ENCODE measurements at regions not wholly inside any gene's neighbourhood (a gene's known extent, or its start where the extent isn't known, plus 50 kb on each side); places are given as distances from the start of the nearest gene placed in this dataset.

GRCh38 chr14:54332490-54332889, 64.3 kb upstream of the CDKN3 start (continued):
- no peak for TF ChIP-seq SMC3 (IDR thresholded peaks at IDR 0.05; ENCODE audit: low read depth, low read length)
- no peak for TF ChIP-seq GATA2 (CRISPR knock-in tag; IDR thresholded peaks at IDR 0.05)
- TF ChIP-seq, protein P1, sequence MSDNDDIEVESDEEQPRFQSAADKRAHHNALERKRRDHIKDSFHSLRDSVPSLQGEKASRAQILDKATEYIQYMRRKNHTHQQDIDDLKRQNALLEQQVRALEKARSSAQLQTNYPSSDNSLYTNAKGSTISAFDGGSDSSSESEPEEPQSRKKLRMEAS (IDR thresholded peaks at IDR 0.05; ENCODE audit: low read depth) = no peak

GRCh38 chr14:54333511-54333910, 63.3 kb upstream of the CDKN3 start:
- Histone ChIP-seq H3K27me3 (ENCODE audit: insufficient read depth) (no peaks in the 10 kb centered on the region; the same call in 1 of the 2 replicates), H4K20me1 (ENCODE audit: insufficient read depth) (no peaks in the 10 kb centered on the region), H3K9ac (no peak overlapping the region), H3K9me2 (no peaks in the 10 kb centered on the region), H3K4me2 (no peak overlapping the region), H3K36me3 (replicated peaks in 1 of 2; ENCODE audit: control insufficient read depth in 1 of 2, insufficient read depth in 2 of 2, low read length in 1 of 2) (no peaks in the 10 kb centered on the region), H3K27ac (ENCODE audit: low read depth in 2 of 2, low read length in 1 of 2) (no peak overlapping the region), H3F3A (replicated peaks; ENCODE audit: insufficient read depth) (no peaks in the 10 kb centered on the region), H2AFZ (ENCODE audit: low read depth) (no peak overlapping the region), H3K4me3 (ENCODE audit: low read depth in 2 of 2, low read length in 1 of 2) (no peak overlapping the region), H3K4me1 (ENCODE audit: control insufficient read depth in 1 of 2, insufficient read depth in 2 of 2, low read depth in 1 of 2, low read length in 1 of 2) (no peaks in the 10 kb centered on the region), H3K9me3 (no peaks in the 10 kb centered on the region), H3K79me2 (ENCODE audit: insufficient read depth) (no peaks in the 10 kb centered on the region)
- CTCF ChIA-PET = interaction anchor here (2.5 kb wide), 1 partner anchor 14 kb away, joined by 9 read pairs; no protein-coding TSS in a partner anchor
- 61% methylated on average over 4 of the region's 4 CpGs for WGBS (ENCODE audit: low lambda C conversion rate)
- POLR2A ChIA-PET = no interaction called here
- DNase-seq = no peak
- TF ChIP-seq POLR2AphosphoS5 (IDR thresholded peaks at IDR 0.05; ENCODE audit: low read depth, low read length) (no peak), JUND (IDR thresholded peaks at IDR 0.05) (no peak), RXRA (IDR thresholded peaks at IDR 0.05; ENCODE audit: borderline replicate concordance, low read depth) (no peak), SIN3A (IDR thresholded peaks at IDR 0.05; ENCODE audit: borderline replicate concordance, low read depth, low read length) (no peak), MXI1 (IDR thresholded peaks at IDR 0.05; ENCODE audit: low read depth, low read length) (no peak), SMC3 (IDR thresholded peaks at IDR 0.05; ENCODE audit: low read depth, low read length) (no peak), USF2 (IDR thresholded peaks at IDR 0.05; ENCODE audit: borderline replicate concordance, low read depth, low read length) (no peak), MEF2A (IDR thresholded peaks at IDR 0.05; ENCODE audit: borderline replicate concordance, low read depth) (no peak), CHD2 (IDR thresholded peaks at IDR 0.05; ENCODE audit: low read length, partially characterized antibody) (no peak), RCOR1 (IDR thresholded peaks at IDR 0.05; ENCODE audit: low read length) (no peak), EP300 (IDR thresholded peaks at IDR 0.05; ENCODE audit: borderline replicate concordance in 1 of 2, low read depth in 1 of 2, low read length in 1 of 2) (no peak), FOSL2 (IDR thresholded peaks at IDR 0.05; ENCODE audit: borderline replicate concordance, low read depth) (no peak), EZH2phosphoT487 (IDR thresholded peaks at IDR 0.05; ENCODE audit: borderline replicate concordance, low read depth) (no peak), GATA2 (CRISPR knock-in tag; IDR thresholded peaks at IDR 0.05) (no peak)
- TF ChIP-seq, protein P1 (IDR thresholded peaks at IDR 0.05; ENCODE audit: low read depth) = no peak
- TF ChIP-seq, protein P2, sequence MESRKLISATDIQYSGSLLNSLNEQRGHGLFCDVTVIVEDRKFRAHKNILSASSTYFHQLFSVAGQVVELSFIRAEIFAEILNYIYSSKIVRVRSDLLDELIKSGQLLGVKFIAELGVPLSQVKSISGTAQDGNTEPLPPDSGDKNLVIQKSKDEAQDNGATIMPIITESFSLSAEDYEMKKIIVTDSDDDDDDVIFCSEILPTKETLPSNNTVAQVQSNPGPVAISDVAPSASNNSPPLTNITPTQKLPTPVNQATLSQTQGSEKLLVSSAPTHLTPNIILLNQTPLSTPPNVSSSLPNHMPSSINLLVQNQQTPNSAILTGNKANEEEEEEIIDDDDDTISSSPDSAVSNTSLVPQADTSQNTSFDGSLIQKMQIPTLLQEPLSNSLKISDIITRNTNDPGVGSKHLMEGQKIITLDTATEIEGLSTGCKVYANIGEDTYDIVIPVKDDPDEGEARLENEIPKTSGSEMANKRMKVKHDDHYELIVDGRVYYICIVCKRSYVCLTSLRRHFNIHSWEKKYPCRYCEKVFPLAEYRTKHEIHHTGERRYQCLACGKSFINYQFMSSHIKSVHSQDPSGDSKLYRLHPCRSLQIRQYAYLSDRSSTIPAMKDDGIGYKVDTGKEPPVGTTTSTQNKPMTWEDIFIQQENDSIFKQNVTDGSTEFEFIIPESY (IDR thresholded peaks at IDR 0.05; ENCODE audit: borderline replicate concordance, low read depth) = no peak
- TF ChIP-seq, protein P3, sequence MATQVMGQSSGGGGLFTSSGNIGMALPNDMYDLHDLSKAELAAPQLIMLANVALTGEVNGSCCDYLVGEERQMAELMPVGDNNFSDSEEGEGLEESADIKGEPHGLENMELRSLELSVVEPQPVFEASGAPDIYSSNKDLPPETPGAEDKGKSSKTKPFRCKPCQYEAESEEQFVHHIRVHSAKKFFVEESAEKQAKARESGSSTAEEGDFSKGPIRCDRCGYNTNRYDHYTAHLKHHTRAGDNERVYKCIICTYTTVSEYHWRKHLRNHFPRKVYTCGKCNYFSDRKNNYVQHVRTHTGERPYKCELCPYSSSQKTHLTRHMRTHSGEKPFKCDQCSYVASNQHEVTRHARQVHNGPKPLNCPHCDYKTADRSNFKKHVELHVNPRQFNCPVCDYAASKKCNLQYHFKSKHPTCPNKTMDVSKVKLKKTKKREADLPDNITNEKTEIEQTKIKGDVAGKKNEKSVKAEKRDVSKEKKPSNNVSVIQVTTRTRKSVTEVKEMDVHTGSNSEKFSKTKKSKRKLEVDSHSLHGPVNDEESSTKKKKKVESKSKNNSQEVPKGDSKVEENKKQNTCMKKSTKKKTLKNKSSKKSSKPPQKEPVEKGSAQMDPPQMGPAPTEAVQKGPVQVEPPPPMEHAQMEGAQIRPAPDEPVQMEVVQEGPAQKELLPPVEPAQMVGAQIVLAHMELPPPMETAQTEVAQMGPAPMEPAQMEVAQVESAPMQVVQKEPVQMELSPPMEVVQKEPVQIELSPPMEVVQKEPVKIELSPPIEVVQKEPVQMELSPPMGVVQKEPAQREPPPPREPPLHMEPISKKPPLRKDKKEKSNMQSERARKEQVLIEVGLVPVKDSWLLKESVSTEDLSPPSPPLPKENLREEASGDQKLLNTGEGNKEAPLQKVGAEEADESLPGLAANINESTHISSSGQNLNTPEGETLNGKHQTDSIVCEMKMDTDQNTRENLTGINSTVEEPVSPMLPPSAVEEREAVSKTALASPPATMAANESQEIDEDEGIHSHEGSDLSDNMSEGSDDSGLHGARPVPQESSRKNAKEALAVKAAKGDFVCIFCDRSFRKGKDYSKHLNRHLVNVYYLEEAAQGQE (IDR thresholded peaks at IDR 0.05; ENCODE audit: low read depth, low read length) = no peak
- TF ChIP-seq, protein P4, sequence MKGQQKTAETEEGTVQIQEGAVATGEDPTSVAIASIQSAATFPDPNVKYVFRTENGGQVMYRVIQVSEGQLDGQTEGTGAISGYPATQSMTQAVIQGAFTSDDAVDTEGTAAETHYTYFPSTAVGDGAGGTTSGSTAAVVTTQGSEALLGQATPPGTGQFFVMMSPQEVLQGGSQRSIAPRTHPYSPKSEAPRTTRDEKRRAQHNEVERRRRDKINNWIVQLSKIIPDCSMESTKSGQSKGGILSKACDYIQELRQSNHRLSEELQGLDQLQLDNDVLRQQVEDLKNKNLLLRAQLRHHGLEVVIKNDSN (IDR thresholded peaks at IDR 0.05; ENCODE audit: borderline replicate concordance, low read depth) = no peak
- TF ChIP-seq, protein P5, sequence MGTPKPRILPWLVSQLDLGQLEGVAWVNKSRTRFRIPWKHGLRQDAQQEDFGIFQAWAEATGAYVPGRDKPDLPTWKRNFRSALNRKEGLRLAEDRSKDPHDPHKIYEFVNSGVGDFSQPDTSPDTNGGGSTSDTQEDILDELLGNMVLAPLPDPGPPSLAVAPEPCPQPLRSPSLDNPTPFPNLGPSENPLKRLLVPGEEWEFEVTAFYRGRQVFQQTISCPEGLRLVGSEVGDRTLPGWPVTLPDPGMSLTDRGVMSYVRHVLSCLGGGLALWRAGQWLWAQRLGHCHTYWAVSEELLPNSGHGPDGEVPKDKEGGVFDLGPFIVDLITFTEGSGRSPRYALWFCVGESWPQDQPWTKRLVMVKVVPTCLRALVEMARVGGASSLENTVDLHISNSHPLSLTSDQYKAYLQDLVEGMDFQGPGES (IDR thresholded peaks at IDR 0.05; ENCODE audit: low read depth, low read length) = no peak

All from SK-N-SH (cell line).